ENCODE measurements at regions not wholly inside any gene's neighbourhood (a gene's known extent, or its start where the extent isn't known, plus 50 kb on each side); places are given as distances from the start of the nearest gene placed in this dataset.

DNA sequence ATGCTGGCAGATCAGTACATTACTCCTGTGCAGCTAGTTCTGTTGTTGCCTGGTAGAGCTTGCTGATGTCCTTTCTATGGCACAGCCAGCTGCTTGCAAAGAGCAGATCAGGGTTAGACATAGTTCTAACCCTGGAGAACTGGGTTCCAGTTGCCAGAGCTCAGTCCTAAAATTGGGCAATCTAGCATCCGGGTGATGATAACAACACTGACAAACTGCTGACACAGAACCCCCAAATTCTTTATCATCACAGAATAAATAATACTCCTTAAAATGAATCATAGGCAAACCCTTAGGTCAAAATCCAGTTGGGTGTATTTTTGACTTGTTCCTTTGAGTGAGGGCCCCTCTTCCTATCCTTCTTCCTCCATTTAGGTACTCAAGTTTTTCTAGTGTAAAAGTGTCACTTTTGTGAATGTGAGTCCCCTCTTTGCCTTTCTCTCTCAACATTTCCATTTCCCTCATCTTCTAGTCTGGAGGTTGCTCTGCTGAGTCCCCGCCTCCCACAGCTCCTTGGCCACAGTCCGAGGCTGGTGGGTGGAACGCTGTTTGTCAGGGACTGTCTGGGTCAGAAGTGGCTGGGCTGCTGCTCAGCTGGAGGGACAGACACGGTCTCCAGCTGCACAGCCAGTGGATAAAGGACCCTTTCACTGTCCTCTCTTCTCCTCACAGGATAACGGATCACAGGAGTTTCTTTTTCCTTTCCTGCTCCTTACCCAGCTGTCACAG lies 93.6 kb upstream of the RASGEF1B start:
- TF ChIP-seq CTCF (IDR thresholded peaks at IDR 0.05) = no peak
- TF ChIP-seq POLR2A (IDR thresholded peaks at IDR 0.05) = no peak
